Small intestine (tissue), 7 donors: ENCODE measurements at regions not wholly inside any gene's neighbourhood (a gene's known extent, or its start where the extent isn't known, plus 50 kb on each side); places are given as distances from the start of the nearest gene placed in this dataset.

Source experiments
- DNase-seq, 2 donors: peaks; one replicate each; pipeline versions ENCODE4 v3.0.0 to v3.0.0-alpha.2; 2013
- FAIRE-seq: peaks from 2 replicates; lab custom pipeline; 2012; peaks lifted over from hg19 to GRCh38; lab: Jason Lieb, UNC
- H3K27ac ChIP-seq, 3 donors: one replicate each; pipeline ENCODE4 v1.5.1; 2013; ENCODE audit warnings: low read length in 2 of 3, mild to moderate bottlenecking in 2 of 3, control low read depth in 1 of 3, inconsistent platforms in 1 of 3, low read depth in 1 of 3, moderate library complexity in 1 of 3
- H3K27me3 ChIP-seq, 3 donors: one replicate each; pipeline ENCODE4 v1.6.1; 2013; ENCODE audit warnings: low read length in 3 of 3, inconsistent platforms in 1 of 3; ENCODE audit not compliant: control insufficient read depth in 3 of 3, insufficient read depth in 3 of 3
- H3K36me3 ChIP-seq, 3 donors: one replicate each; pipeline ENCODE4 v1.6.1; 2013; ENCODE audit warnings: low read length in 3 of 3, inconsistent platforms in 1 of 3, low read depth in 1 of 3, mild to moderate bottlenecking in 1 of 3, moderate library complexity in 1 of 3; ENCODE audit not compliant: control insufficient read depth in 3 of 3, insufficient read depth in 2 of 3
- H3K4me1 ChIP-seq, 3 donors: one replicate each; pipeline ENCODE4 v1.6.1; 2013; ENCODE audit warnings: low read length in 2 of 3, inconsistent platforms in 1 of 3, low read depth in 1 of 3, mild to moderate bottlenecking in 1 of 3, moderate library complexity in 1 of 3; ENCODE audit not compliant: control insufficient read depth in 3 of 3, insufficient read depth in 2 of 3
- H3K4me3 ChIP-seq, 3 donors: one replicate each; pipeline ENCODE4 v1.5.1; 2013; ENCODE audit warnings: low read length in 3 of 3, control low read depth in 1 of 3, inconsistent platforms in 1 of 3, low read depth in 1 of 3, mild to moderate bottlenecking in 1 of 3, moderate library complexity in 1 of 3
- H3K9me3 ChIP-seq, 2 donors: one replicate each; pipeline ENCODE4 v1.6.1; 2013; ENCODE audit warnings: low read depth in 1 of 2, low read length in 1 of 2; ENCODE audit not compliant: control insufficient read depth in 2 of 2, insufficient read depth in 1 of 2
- WGBS, 3 donors: extraction: QIAGEN DNeasy Blood & Tissue Kit; methylation state at CpG; one replicate each; pipeline ENCODE4 v1.1.7; 2013; 5-methylcytosine and 5-hydroxymethylcytosine counted together
- donor health status: healthy with polysubstance abuse.
- donor health status: control.
- donor health status: control.
- donor health status: Bipolar disorder and iron deficiency.
- donor health status: healthy.

DNA sequence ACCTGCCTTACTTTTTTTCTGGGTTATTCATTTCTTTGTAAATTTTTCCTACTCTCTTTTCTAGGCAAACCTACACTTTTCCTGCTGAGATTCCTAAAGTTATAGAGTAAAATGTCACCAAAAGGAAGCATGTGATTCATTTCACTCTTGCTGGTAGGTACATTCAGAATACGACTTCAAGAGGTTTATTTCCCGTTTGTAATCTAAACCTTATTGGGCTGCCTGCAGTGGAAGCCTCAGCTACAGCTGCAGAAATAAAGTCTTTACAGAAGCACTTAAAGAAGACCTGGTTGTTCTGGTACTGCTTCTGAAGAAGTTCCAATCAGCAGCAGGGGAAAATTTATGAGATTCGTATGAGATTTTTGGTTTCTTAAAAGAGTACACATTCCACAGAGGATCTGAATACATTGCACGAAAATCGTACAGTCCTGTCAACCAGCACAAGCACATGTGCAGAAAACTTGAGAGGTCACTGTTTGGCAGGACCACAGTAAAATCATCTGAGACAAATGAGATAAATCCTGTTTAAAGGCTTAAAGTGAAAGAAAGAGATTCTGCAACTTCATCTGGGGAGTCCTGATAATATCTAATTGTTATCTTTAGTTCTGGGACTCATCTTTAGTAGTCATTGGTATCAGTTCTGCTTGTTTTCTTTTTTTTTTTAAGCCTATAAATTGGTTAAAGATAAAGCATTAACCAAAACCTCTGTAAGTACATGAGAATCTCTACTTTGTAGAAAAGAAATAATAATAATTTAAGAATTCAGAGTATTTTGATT, 109.9 kb upstream of the ADGRL2 start:
- H3K36me3 ChIP-seq: no peaks in the 10 kb centered on the region
- no peak overlapping the region for H3K27ac ChIP-seq
- 60 to 78% (median 73%) methylated on average over 5 of the region's 5 CpGs for WGBS, 3 donors
- no peaks in the 10 kb centered on the region for H3K4me1 ChIP-seq
- no peaks in the 10 kb centered on the region for H3K27me3 ChIP-seq
- no peak overlapping the region for H3K4me3 ChIP-seq
- H3K9me3 ChIP-seq: no peaks in the 10 kb centered on the region
- DNase-seq (no peak), FAIRE-seq (no peak)

DNA sequence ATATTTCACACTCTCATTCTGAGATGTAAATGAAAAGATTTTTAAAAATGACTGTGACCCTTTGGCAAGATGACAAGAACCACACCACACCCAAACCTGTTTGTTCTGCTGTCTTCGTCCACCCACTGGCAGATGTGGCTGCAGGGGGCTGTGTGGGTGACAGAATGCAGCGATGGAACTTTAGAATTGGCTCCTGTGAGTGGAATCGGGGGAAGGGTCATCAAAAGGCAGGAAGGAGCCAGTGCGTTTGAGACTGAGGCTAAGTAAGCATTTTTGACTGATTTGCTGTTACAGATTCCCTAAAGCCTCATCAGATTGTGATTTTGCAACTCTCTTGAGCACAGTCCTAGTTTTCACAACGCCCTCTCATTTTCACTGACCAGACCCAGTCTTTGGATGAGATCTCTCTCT, 111.2 kb upstream of the ADGRL2 start:
- H3K4me3 ChIP-seq: no peak overlapping the region
- H3K9me3 ChIP-seq: no peaks in the 10 kb centered on the region
- no peak for DNase-seq
- H3K36me3 ChIP-seq: no peaks in the 10 kb centered on the region
- 56 to 81% (median 58%) methylated on average over 5 of the region's 5 CpGs for WGBS, 3 donors
- FAIRE-seq: no peak
- H3K4me1 ChIP-seq: no peaks in the 10 kb centered on the region
- H3K27me3 ChIP-seq: no peaks in the 10 kb centered on the region
- H3K27ac ChIP-seq: no peak overlapping the region

DNA sequence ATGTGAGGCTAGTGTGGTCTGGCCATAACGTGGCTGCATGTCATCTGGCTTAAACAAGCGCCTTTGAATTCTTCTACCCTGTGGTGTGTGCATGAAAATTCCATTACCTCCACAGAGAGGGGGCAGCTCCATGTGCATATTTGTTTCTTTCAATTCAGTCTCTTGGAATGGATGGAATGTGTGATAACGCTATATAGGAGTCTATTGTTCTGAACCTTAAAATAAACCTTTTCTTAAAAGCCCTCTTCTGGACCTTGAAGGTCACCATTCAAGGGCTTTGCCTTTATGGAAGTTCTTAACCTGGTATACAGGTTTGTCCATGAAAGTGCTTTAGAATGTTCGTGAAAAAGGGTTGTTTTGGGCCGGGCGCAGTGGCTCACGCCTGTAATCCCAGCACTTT, 118.2 kb upstream of the ADGRL2 start:
- H3K36me3 ChIP-seq: no peaks in the 10 kb centered on the region
- FAIRE-seq (no peak), DNase-seq (no peak)
- 87 to 88% (median 88%) methylated on average over 7 of the region's 7 CpGs for WGBS, 3 donors
- no peaks in the 10 kb centered on the region for H3K9me3 ChIP-seq
- peaks cover 4 to 28% (median 4%) of the 10 kb centered on the region in 3 donors for H3K4me1 ChIP-seq
- H3K27ac ChIP-seq: no peak overlapping the region
- H3K27me3 ChIP-seq: no peaks in the 10 kb centered on the region
- no peak overlapping the region for H3K4me3 ChIP-seq

DNA sequence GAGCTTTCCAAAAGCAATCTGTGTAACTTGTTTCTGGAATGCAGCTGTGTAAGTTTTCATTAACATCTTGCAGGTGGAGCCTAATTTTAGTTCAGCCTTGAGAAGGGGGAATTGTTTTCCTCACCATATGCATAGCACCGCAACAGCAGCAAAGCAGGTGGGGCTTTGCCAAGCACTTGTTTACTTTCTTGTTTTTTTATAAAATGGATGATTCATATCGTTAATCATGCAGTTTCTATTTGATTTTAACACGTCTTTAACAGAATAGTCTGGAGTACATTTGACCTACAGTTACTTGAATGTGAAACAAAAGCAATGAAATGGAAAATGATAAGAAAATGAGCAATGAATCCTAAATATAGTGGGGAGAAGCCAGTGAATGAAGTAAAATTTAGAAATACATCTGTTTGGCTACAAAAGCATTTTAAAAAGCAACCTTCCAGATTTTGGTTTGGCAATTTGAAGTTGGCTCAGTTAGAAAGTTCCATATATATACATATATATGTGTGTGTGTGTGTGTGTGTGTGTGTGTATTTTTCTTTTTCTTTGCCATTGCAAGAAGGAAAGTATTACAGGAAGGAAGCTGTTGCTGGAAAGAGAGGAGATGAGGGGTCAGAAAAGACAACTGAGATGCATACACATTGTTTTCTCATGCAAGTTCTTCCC, 119.0 kb upstream of the ADGRL2 start:
- Histone ChIP-seq H3K27me3 (no peaks in the 10 kb centered on the region), H3K9me3 (no peaks in the 10 kb centered on the region), H3K4me1 (peaks cover 4 to 28% (median 4%) of the 10 kb centered on the region in 3 donors), H3K27ac (no peak overlapping the region), H3K4me3 (no peak overlapping the region), H3K36me3 (no peaks in the 10 kb centered on the region)
- DNase-seq (peak in 1 of 2 donors; percentile 26), FAIRE-seq (no peak)
- 5 to 17% (median 9%) methylated on average over 3 of the region's 3 CpGs for WGBS, 3 donors

DNA sequence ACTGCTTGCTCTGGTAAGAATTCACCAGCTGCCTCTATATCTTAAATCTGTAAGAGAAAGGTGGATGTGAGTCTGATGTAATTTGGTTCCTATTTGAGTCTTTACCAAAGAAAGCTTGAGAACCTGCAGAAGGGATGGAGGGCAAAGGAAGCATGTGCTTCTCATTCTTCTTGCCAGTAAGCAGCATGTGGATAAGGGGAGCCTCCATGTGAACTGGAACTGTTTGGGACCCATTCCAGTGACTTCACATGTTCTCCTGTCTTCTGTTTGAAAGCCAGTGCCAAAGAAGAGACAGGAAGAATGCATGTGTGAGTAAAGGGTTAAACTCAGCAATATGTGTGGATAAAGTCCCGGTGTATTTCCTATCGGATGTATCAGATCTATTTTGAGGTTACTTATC, 119.6 kb upstream of the ADGRL2 start:
- FAIRE-seq (no peak), DNase-seq (no peak)
- 7 to 24% (median 23%) methylated on average over 2 of the region's 2 CpGs for WGBS, 3 donors

DNA sequence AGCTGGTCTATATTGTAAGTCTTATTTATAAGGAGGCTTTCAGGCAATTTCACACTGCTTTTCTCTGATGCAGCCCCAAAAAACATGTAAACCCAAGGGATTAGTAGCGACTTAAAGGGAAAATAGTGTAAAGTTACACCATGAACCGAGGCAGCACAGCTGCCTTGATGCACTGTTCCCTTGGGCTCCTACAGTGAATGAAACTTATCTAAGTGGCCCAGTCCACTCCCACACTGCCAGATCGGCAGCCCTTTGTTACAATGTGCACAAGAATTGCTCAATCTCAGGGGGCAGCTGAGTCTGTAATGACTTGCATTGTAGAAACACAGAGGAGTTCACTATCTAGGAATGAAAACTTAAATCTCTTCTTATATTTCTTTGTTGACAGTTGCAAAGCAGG, 120.8 kb upstream of the ADGRL2 start:
- H3K36me3 ChIP-seq: no peaks in the 10 kb centered on the region
- H3K27me3 ChIP-seq: no peaks in the 10 kb centered on the region
- FAIRE-seq (no peak), DNase-seq (peak; percentile 49 to 73)
- 24 to 50% (median 48%) methylated on average over 3 of the region's 3 CpGs for WGBS, 3 donors
- H3K4me1 ChIP-seq: peaks cover 4 to 28% (median 4%) of the 10 kb centered on the region in 3 donors
- no peak overlapping the region for H3K4me3 ChIP-seq
- H3K9me3 ChIP-seq: no peaks in the 10 kb centered on the region
- peak overlapping the region in 1 of 3 donors; percentile 31 for H3K27ac ChIP-seq

More for the DNA sequence above, 119.6 kb upstream of the ADGRL2 start:
- no peak overlapping the region for H3K27ac ChIP-seq
- peaks cover 4 to 28% (median 4%) of the 10 kb centered on the region in 3 donors for H3K4me1 ChIP-seq
- no peaks in the 10 kb centered on the region for H3K27me3 ChIP-seq
- H3K36me3 ChIP-seq: no peaks in the 10 kb centered on the region
- H3K9me3 ChIP-seq: no peaks in the 10 kb centered on the region
- no peak overlapping the region for H3K4me3 ChIP-seq

DNA sequence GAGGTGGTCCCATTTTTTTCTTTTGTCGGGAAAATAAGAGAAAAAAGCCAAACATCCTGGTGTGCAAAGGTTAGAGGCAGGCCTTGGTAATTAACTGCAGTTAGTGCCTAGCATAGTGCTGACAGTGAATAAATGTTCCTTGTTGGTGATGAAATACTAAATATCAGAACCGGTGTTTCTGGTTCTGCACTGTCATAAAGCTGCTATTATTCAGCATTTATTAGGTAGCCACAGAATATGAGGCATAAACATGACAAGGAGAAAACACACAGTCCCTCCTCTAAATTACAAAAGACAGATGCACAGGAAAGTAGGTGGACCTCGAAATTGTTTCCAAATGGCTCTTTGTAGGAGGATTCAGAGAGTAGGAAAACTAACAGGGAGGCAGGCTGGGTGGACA, 122.0 kb upstream of the ADGRL2 start:
- no peak for FAIRE-seq
- no peak overlapping the region for H3K4me3 ChIP-seq
- no peaks in the 10 kb centered on the region for H3K27me3 ChIP-seq
- WGBS, 3 donors: 9 to 59% (median 29%) methylated on average over 3 of the region's 3 CpGs
- no peaks in the 10 kb centered on the region for H3K36me3 ChIP-seq
- peaks cover 4 to 28% (median 4%) of the 10 kb centered on the region in 3 donors for H3K4me1 ChIP-seq
- no peaks in the 10 kb centered on the region for H3K9me3 ChIP-seq
- H3K27ac ChIP-seq: no peak overlapping the region
- DNase-seq: peak; percentile 60 to 79

DNA sequence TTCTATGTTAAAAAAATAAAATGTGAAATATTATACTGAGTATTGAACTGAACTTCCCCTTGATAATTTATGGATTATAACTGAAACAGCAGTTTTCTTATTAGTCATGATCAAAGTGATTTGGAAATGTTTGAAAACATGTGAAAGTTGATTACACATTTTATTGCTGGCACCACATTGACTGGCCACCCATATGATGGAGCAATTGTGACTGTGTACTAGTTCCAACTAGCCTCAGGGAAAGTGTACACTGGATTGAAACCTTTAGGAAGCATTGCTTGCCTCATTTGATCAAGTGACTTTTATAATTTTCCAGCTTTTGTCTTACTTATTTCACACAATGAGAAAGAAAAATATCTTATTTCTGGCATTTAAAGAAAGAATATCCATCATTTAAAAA, 128.0 kb upstream of the ADGRL2 start:
- Histone ChIP-seq H3K4me3 (no peak overlapping the region), H3K36me3 (no peaks in the 10 kb centered on the region), H3K4me1 (no peaks in the 10 kb centered on the region), H3K9me3 (no peaks in the 10 kb centered on the region), H3K27ac (no peak overlapping the region), H3K27me3 (no peaks in the 10 kb centered on the region)
- FAIRE-seq (no peak), DNase-seq (no peak)
